ENCODE measurements at regions not wholly inside any gene's neighbourhood (a gene's known extent, or its start where the extent isn't known, plus 50 kb on each side); places are given as distances from the start of the nearest gene placed in this dataset.

DNA sequence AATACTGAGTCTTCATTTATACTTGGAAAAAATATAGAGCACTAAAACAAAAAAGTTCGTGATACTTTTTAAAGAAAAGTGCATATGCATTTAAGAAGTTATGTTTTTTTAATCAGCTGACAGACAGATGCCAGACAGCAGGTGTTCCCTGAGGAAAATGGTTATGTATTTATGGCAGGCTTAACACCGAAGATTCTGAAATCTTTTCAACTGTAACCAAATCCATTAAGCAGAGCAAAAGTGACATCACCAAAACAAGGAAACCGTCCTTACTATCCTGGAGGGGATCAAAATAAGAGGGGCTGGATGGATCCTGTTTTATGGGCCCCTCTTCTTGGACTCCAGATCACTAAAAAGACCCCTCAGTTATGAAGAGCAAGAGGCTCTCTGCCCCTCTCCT is 404.9 kb upstream of the ADAMTS16 start:
- Histone ChIP-seq H3K9me3 (ENCODE audit: control insufficient read depth, low read depth, low read length) (peaks cover 3% of the 10 kb centered on the region), H3K27me3 (ENCODE audit: control insufficient read depth, insufficient read depth, low read length) (no peaks in the 10 kb centered on the region), H3K36me3 (ENCODE audit: control insufficient read depth, insufficient read depth, low read length) (no peaks in the 10 kb centered on the region), H3K4me1 (ENCODE audit: control insufficient read depth, insufficient read depth, low read length) (no peaks in the 10 kb centered on the region), H3K4me3 (ENCODE audit: low read length) (no peak overlapping the region), H3K27ac (ENCODE audit: low read length) (no peak overlapping the region)
- no CpG with 5 or more reads among the region's 3 CpGs for WGBS (ENCODE audit: insufficient coverage, low lambda C conversion rate)
- no peak for DNase-seq

DNA sequence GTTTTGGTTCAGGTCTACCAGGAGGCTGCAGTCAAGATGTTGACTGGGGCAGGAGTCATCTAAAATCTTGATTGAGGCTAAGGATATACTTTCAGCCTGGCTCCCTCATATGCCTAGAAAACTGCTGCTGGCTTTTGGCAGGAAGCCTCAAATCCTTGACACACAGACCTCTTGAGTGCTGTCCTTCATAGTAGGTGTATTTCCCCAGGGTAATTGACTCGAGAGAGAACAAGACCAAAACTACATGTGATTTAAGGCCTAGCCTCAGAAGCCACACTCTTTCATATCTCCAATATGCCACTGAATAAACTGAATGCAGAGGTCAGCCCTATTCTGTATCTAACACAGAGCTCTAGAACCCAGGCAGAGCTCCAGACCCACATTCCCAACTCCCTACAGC is 402.3 kb upstream of the ADAMTS16 start:
- Histone ChIP-seq H3K27ac (ENCODE audit: low read length) (no peak overlapping the region), H3K4me1 (ENCODE audit: control insufficient read depth, insufficient read depth, low read length) (no peaks in the 10 kb centered on the region), H3K9me3 (ENCODE audit: control insufficient read depth, low read depth, low read length) (peaks cover 3% of the 10 kb centered on the region), H3K36me3 (ENCODE audit: control insufficient read depth, insufficient read depth, low read length) (no peaks in the 10 kb centered on the region), H3K4me3 (ENCODE audit: low read length) (no peak overlapping the region), H3K27me3 (ENCODE audit: control insufficient read depth, insufficient read depth, low read length) (no peaks in the 10 kb centered on the region)
- no CpG with 5 or more reads among the region's 1 CpG for WGBS (ENCODE audit: insufficient coverage, low lambda C conversion rate)
- no peak for DNase-seq

DNA sequence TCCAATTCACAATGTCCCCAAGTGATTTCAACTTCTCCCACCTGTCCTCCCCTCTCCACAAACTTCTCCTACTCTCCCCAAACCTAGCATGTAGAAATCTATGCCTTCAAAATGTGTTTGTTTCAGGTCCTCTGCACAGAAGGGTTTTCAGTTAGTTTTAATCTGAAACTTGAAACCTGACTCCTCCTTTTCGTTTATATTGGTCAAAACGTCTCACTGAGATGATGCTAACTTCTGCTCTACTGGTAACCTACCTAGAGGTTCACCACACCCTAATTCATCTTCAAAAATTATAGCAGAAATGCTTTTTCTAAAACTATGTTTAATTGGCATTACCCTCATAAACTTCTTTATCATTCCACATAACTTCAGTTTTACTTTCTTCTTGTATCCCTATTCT is 401.8 kb upstream of the ADAMTS16 start:
- H3K4me3 ChIP-seq (ENCODE audit: low read length) = no peak overlapping the region
- DNase-seq = no peak
- no peaks in the 10 kb centered on the region for H3K36me3 ChIP-seq (ENCODE audit: control insufficient read depth, insufficient read depth, low read length)
- no peaks in the 10 kb centered on the region for H3K27me3 ChIP-seq (ENCODE audit: control insufficient read depth, insufficient read depth, low read length)
- H3K4me1 ChIP-seq (ENCODE audit: control insufficient read depth, insufficient read depth, low read length) = no peaks in the 10 kb centered on the region
- no CpG with 5 or more reads among the region's 2 CpGs for WGBS (ENCODE audit: insufficient coverage, low lambda C conversion rate)
- peaks cover 3% of the 10 kb centered on the region for H3K9me3 ChIP-seq (ENCODE audit: control insufficient read depth, low read depth, low read length)
- H3K27ac ChIP-seq (ENCODE audit: low read length) = no peak overlapping the region

DNA sequence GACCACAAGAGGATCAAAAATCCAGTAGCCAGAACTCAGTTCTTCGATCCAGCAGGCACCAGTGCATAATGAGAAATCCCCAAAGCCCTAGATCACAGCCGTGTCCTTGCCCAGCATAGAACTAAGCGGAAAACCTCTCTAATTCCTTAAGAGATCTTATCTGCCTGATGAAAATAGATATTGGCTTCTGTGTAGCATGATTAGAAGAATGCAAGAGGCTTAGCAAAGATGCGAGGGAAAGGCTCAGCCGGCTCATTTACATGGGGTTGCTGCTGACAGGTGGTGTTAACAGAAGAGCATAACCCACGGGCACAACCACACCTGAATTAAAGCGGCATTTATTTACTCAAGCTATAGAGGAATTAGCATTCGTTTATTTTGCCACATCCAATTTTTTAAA is 400.0 kb upstream of the ADAMTS16 start:
- Histone ChIP-seq H3K4me3 (ENCODE audit: low read length) (no peak overlapping the region), H3K27ac (ENCODE audit: low read length) (no peak overlapping the region), H3K36me3 (ENCODE audit: control insufficient read depth, insufficient read depth, low read length) (no peaks in the 10 kb centered on the region), H3K9me3 (ENCODE audit: control insufficient read depth, low read depth, low read length) (peaks cover 3% of the 10 kb centered on the region), H3K27me3 (ENCODE audit: control insufficient read depth, insufficient read depth, low read length) (no peaks in the 10 kb centered on the region), H3K4me1 (ENCODE audit: control insufficient read depth, insufficient read depth, low read length) (no peaks in the 10 kb centered on the region)
- no peak for DNase-seq
- WGBS (ENCODE audit: insufficient coverage, low lambda C conversion rate) = 40% methylated on average over 1 of the region's 8 CpGs

DNA sequence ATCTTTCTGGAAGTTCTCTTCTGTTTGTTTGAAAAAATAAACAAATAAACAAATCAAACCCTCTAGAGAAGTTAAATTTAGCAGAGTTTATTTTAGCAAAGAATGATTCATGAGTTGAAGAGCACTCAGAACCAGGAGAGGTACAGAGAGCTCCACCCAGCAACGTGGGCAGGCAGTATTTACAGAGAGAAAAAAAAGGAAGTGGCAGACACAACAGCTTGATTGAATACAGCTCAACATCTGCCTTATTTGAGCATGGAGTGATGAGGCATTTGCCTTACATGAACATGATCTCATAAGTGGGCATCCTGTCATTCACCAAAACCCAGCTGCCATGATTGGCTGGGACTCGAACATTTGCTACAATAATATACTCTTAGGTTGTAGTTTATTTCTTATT is 381.6 kb upstream of the ADAMTS16 start:
- Histone ChIP-seq H3K4me3 (ENCODE audit: low read length) (no peak overlapping the region), H3K36me3 (ENCODE audit: control insufficient read depth, insufficient read depth, low read length) (no peaks in the 10 kb centered on the region), H3K9me3 (ENCODE audit: control insufficient read depth, low read depth, low read length) (no peaks in the 10 kb centered on the region), H3K4me1 (ENCODE audit: control insufficient read depth, insufficient read depth, low read length) (no peaks in the 10 kb centered on the region), H3K27ac (ENCODE audit: low read length) (no peak overlapping the region), H3K27me3 (ENCODE audit: control insufficient read depth, insufficient read depth, low read length) (no peaks in the 10 kb centered on the region)
- WGBS (ENCODE audit: insufficient coverage, low lambda C conversion rate) = no CpG with 5 or more reads among the region's 2 CpGs
- DNase-seq = no peak

DNA sequence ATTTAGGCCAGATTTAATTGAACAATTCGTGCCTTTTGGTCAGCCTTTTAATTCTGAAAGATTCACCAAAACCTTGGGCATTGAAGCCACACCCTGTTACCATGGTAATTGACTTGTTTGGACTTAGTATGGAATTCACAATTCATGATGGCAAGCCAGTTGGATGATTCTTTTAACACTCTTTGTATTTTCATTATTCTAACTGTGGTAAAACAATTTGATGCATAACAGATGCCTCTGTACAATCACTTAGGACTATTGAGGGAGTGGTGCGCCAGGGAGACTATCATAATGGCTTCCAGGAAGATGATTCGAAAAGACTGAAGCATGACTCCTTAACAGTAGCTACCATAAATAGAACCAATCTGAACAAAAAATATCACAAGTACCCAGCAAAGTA is 381.1 kb upstream of the ADAMTS16 start:
- H3K27ac ChIP-seq (ENCODE audit: low read length) = no peak overlapping the region

DNA sequence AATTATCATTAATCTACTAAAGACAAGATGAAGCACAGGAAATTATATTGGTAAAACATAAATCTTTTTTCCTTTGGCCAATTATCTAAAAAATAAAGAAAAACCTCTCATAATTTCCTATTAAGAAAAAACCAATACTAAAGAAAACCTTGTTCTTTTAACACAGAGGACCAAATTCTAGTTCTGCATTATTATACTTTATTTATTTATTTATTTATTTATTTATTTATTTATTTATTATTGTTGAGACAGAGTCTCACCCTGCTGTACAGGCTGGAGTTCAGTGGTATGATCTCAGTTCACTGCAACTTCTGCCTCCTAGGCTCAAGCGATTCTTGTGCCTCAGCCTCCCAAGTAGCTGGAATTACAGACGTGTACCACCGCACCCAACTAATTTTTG is 377.8 kb upstream of the ADAMTS16 start:
- Histone ChIP-seq H3K9me3 (ENCODE audit: control insufficient read depth, low read depth, low read length) (no peaks in the 10 kb centered on the region), H3K36me3 (ENCODE audit: control insufficient read depth, insufficient read depth, low read length) (no peaks in the 10 kb centered on the region), H3K27me3 (ENCODE audit: control insufficient read depth, insufficient read depth, low read length) (no peaks in the 10 kb centered on the region), H3K27ac (ENCODE audit: low read length) (no peak overlapping the region), H3K4me1 (ENCODE audit: control insufficient read depth, insufficient read depth, low read length) (no peaks in the 10 kb centered on the region), H3K4me3 (ENCODE audit: low read length) (no peak overlapping the region)
- DNase-seq = no peak
- WGBS (ENCODE audit: insufficient coverage, low lambda C conversion rate) = no CpG with 5 or more reads among the region's 3 CpGs

More for the DNA sequence above, 381.1 kb upstream of the ADAMTS16 start:
- H3K4me1 ChIP-seq (ENCODE audit: control insufficient read depth, insufficient read depth, low read length) = no peaks in the 10 kb centered on the region
- no peaks in the 10 kb centered on the region for H3K9me3 ChIP-seq (ENCODE audit: control insufficient read depth, low read depth, low read length)
- no peaks in the 10 kb centered on the region for H3K27me3 ChIP-seq (ENCODE audit: control insufficient read depth, insufficient read depth, low read length)
- H3K36me3 ChIP-seq (ENCODE audit: control insufficient read depth, insufficient read depth, low read length) = no peaks in the 10 kb centered on the region
- no peak overlapping the region for H3K4me3 ChIP-seq (ENCODE audit: low read length)
- DNase-seq = no peak
- no CpG with 5 or more reads among the region's 3 CpGs for WGBS (ENCODE audit: insufficient coverage, low lambda C conversion rate)

DNA sequence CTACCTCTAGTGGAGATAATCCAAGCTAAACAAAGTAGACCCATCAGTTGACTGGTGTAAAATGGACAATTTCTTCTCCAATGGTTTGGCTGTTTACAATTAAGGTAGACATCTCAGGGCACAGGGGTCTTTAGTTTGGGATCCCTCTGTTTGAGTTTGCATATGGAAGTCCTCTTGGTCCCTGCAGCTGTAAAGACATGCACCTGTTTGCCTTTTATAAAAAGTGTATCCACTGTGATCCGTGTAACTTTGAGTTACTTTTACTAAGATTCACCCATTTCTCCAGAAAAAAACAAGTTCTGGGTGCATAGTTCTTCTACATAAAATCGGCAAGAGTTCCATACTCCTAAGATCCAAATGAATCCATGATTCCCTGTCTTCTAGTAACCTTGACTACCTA is 374.7 kb upstream of the ADAMTS16 start:
- no peaks in the 10 kb centered on the region for H3K36me3 ChIP-seq (ENCODE audit: control insufficient read depth, insufficient read depth, low read length)
- no CpG with 5 or more reads among the region's 2 CpGs for WGBS (ENCODE audit: insufficient coverage, low lambda C conversion rate)
- no peaks in the 10 kb centered on the region for H3K27me3 ChIP-seq (ENCODE audit: control insufficient read depth, insufficient read depth, low read length)
- H3K9me3 ChIP-seq (ENCODE audit: control insufficient read depth, low read depth, low read length) = no peaks in the 10 kb centered on the region
- no peak for DNase-seq
- H3K27ac ChIP-seq (ENCODE audit: low read length) = no peak overlapping the region
- no peaks in the 10 kb centered on the region for H3K4me1 ChIP-seq (ENCODE audit: control insufficient read depth, insufficient read depth, low read length)
- no peak overlapping the region for H3K4me3 ChIP-seq (ENCODE audit: low read length)

DNA sequence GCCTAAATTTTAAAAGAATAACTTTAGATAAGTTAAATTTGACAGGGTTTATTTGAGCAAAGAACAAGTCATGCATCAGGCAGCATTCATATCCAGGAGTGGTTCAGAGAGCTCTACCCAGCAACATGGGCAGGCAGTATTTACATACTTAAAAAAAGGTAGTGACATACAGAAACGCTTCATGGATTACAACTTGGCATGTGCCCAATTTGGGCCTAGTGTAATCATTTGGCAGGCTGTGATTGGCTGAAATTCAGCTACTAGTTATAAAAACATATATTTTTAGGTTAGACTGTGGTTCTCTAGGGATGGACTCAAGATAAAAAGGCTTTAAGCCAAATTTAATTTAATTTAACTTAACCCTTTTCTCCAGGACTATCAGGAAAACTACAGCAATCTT is 374.0 kb upstream of the ADAMTS16 start:
- H3K9me3 ChIP-seq (ENCODE audit: control insufficient read depth, low read depth, low read length) = no peaks in the 10 kb centered on the region
- H3K4me3 ChIP-seq (ENCODE audit: low read length) = no peak overlapping the region
- WGBS (ENCODE audit: insufficient coverage, low lambda C conversion rate) = no CpG with 5 or more reads among the region's 1 CpG
- H3K4me1 ChIP-seq (ENCODE audit: control insufficient read depth, insufficient read depth, low read length) = no peaks in the 10 kb centered on the region
- no peak for DNase-seq
- no peak overlapping the region for H3K27ac ChIP-seq (ENCODE audit: low read length)
- H3K36me3 ChIP-seq (ENCODE audit: control insufficient read depth, insufficient read depth, low read length) = no peaks in the 10 kb centered on the region
- H3K27me3 ChIP-seq (ENCODE audit: control insufficient read depth, insufficient read depth, low read length) = no peaks in the 10 kb centered on the region

DNA sequence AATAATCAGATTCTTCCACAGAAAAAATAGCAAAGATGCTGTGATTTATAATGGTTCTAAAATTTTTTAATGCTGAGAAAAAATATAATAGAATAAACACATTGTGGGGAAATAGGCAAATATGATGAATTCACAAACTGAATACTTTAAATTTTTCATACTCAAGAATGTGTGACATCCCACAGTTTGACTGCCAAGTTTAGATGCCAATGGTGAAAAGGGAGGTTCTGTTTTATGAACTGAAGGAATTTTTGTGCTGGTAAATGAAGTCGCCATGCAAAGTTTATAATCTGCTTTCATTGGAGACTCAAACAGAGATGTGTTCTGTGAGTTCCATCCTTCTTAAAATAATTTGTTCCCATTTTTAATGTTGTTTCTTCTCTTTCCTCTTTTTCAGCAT is 367.5 kb upstream of the ADAMTS16 start:
- 83% methylated on average over 1 of the region's 1 CpG for WGBS (ENCODE audit: insufficient coverage, low lambda C conversion rate)
- Histone ChIP-seq H3K4me1 (ENCODE audit: control insufficient read depth, insufficient read depth, low read length) (no peaks in the 10 kb centered on the region), H3K9me3 (ENCODE audit: control insufficient read depth, low read depth, low read length) (peaks cover 3% of the 10 kb centered on the region), H3K4me3 (ENCODE audit: low read length) (no peak overlapping the region), H3K27ac (ENCODE audit: low read length) (no peak overlapping the region), H3K27me3 (ENCODE audit: control insufficient read depth, insufficient read depth, low read length) (no peaks in the 10 kb centered on the region), H3K36me3 (ENCODE audit: control insufficient read depth, insufficient read depth, low read length) (no peaks in the 10 kb centered on the region)
- no peak for DNase-seq

DNA sequence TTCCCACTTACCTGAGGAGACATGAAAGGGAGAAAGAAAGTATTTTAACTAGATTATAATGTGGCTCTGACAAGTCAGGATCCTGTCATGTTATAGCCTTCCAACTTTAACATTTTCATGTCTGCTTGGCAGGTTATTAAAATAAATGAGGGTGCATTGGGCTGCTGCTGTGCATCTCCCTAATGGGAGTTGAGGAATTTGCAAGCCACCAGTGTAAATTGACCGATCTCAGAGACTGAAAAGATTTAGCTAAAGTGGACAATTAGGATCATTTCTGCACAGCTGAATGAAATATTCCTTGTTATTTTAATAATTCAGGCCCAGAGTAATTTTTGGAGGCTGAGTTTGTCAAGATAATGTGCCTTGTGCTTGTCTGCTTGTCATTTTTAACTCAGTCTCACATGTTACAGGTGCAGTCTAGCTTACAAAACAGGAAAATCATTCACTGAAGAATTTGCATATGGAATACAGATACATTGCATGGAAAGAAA is 366.3 kb upstream of the ADAMTS16 start:
- H3K27ac ChIP-seq (ENCODE audit: low read length) = no peak overlapping the region
- DNase-seq = no peak
- H3K4me3 ChIP-seq (ENCODE audit: low read length) = no peak overlapping the region
- WGBS (ENCODE audit: insufficient coverage, low lambda C conversion rate) = no CpG with 5 or more reads among the region's 1 CpG
- H3K4me1 ChIP-seq (ENCODE audit: control insufficient read depth, insufficient read depth, low read length) = no peaks in the 10 kb centered on the region
- H3K27me3 ChIP-seq (ENCODE audit: control insufficient read depth, insufficient read depth, low read length) = no peaks in the 10 kb centered on the region
- H3K9me3 ChIP-seq (ENCODE audit: control insufficient read depth, low read depth, low read length) = peaks cover 3% of the 10 kb centered on the region
- H3K36me3 ChIP-seq (ENCODE audit: control insufficient read depth, insufficient read depth, low read length) = no peaks in the 10 kb centered on the region
